ENCODE measurements at regions not wholly inside any gene's neighbourhood (a gene's known extent, or its start where the extent isn't known, plus 50 kb on each side); places are given as distances from the start of the nearest gene placed in this dataset.

DNA sequence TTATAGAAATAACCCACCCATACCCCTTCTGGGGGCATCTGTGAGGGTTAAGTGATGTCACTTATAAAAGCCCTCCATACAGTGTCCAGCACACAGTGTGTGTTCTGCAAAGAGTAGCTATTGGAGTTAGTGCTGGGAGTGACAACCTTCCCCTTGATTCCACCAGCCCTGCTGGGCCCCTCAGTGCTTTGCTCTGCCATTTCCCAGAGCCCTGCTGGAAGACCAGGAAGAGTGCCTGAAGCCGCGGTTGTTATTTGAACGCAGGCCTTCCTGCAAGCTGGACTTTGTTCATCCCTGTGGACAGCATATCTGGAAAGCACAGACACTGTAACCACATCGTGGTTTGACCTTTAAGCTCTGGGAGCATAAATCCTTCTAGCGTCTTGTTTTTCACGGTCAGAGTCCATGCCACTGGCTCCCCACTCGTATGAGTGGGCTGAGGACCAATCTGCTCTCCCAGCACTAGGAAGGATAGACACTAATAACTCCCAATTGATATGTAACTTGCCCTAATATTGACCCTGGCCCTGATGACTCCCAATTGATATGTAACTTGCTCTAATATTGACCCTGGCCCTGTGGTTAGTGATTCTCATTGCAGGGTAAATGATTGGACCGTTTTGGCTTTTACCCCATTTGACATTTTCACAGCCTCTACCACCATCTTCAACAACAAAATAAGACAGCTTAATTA lies 297.1 kb upstream of the MAF start:
- no peak overlapping the region for H3K27ac ChIP-seq
- TF ChIP-seq, protein P1, sequence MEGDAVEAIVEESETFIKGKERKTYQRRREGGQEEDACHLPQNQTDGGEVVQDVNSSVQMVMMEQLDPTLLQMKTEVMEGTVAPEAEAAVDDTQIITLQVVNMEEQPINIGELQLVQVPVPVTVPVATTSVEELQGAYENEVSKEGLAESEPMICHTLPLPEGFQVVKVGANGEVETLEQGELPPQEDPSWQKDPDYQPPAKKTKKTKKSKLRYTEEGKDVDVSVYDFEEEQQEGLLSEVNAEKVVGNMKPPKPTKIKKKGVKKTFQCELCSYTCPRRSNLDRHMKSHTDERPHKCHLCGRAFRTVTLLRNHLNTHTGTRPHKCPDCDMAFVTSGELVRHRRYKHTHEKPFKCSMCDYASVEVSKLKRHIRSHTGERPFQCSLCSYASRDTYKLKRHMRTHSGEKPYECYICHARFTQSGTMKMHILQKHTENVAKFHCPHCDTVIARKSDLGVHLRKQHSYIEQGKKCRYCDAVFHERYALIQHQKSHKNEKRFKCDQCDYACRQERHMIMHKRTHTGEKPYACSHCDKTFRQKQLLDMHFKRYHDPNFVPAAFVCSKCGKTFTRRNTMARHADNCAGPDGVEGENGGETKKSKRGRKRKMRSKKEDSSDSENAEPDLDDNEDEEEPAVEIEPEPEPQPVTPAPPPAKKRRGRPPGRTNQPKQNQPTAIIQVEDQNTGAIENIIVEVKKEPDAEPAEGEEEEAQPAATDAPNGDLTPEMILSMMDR (conservative IDR thresholded peaks at IDR 0.05), result no peak
- TF ChIP-seq ZFX (IDR thresholded peaks at IDR 0.05), result no peak

DNA sequence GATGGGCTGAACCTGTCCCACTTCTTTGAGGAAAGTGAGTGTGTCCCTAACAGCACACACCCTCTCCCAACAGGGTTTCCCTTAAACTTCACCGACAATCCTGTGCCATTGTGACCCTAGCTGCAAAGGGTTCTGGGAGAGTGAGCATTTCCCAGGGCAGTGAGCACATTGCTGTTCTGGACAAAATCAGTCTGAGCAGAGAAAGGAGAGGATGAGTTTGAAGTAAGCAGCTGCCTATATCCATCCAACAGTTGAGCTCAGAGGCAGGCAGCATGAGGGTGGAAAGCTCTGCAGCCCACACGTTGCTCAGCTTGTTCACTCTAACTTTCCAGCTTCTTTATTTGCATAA lies 296.5 kb upstream of the MAF start:
- H3K27ac ChIP-seq, result no peak overlapping the region
- TF ChIP-seq, protein P1 (conservative IDR thresholded peaks at IDR 0.05), result no peak
- TF ChIP-seq ZFX (IDR thresholded peaks at IDR 0.05), result no peak

DNA sequence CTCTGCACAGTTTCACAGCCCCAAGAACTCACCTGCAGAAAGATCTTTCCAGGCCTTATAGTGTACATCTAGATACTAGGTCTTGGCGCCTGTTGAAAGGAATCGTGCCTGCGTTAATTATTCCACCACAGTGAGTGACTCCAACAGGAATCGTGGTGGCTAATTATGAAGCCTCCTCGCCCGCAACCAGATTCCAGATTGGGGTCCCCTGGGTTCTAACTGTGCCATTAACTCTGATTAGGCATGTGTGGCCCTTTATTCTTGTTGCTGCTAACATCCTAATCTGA lies 295.3 kb upstream of the MAF start:
- TF ChIP-seq, protein P1 (conservative IDR thresholded peaks at IDR 0.05), result no peak
- no peak for TF ChIP-seq ZFX (IDR thresholded peaks at IDR 0.05)
- H3K27ac ChIP-seq, result no peak overlapping the region

DNA sequence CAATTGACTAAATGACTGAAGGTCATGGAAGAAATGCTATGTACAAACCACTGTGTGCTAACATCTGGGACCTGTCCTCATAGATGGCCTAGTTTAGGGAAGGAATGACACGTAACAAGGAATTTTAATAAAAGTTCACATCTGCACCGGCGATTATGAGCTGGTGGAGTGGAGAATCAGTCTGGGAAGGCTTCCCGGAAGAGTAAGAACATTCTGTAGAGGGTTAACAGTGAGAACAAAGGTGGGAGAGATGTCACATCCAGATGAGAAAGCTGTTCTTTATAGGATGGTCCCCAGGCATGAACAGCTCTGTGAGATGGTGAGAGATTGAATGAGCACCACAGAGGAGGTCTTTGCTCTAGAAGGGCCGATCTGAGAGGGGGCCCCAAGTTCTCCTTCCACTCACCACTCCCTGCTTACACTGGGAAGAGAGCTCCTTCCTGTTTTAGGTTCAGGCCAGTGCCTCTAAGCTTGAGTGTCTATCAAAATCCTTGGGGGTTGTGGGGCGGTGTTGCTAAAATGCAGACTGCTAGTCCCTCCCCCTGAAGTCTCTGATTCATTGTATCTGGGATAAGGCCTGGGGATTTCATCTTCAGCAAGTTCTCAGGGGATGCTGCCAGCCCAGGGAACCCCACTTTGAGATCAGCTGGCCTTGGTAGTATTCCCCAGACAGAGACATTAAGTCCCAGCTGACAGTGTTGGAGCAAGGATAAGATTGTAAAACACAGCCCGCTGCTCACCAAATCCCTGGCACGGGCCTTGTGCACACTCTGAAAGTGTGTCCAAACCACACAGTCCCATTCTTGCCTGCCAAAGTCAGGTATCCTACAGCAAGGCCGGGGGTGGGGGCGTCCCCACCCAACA lies 294.7 kb upstream of the MAF start:
- H3K27ac ChIP-seq, result no peak overlapping the region
- TF ChIP-seq, protein P1 (conservative IDR thresholded peaks at IDR 0.05), result no peak
- TF ChIP-seq ZFX (IDR thresholded peaks at IDR 0.05), result no peak

DNA sequence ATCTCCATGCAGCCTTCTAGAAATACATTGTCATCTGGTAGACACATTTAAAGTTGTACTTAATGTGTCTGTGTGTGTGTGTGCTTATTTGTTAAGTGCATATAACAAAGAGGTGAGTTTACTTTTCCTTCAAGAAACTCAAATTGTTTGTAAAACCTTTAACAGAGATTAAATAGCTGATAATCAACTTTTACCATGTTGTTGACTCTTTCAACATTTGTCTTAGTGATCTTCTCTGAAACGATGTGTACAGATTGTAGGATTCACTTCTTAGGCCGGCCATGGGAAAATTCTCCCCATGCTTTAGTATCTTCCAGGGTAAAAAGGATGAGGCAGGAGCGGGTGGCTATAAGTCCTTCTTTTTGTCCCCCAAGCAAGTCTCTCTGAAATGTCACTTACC lies 292.9 kb upstream of the MAF start:
- H3K27ac ChIP-seq, result peak overlapping the region; percentile 56; the same call in 1 of the 2 replicates
- no peak for TF ChIP-seq ZFX (IDR thresholded peaks at IDR 0.05)
- TF ChIP-seq, protein P1 (conservative IDR thresholded peaks at IDR 0.05), result no peak

DNA sequence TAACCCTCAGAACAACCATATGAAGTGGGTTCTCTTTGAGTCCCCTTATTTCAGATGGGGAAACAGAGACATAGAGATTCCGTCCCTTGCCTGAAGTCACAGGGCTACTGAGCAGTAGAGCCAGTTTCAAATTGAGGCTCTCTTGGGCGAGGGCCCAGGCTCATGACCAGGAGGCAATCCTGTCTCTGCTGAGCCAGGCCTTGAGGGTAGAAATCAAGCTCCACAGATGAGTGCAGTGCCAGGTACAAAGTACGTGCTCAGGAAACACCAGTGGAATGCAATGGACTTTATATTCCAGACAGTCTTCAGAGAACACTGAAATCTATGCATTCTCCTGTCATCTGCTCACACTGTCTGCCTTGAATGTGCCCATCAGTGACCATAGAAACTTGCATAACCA lies 291.7 kb upstream of the MAF start:
- TF ChIP-seq, protein P1 (conservative IDR thresholded peaks at IDR 0.05), result no peak
- no peak for TF ChIP-seq ZFX (IDR thresholded peaks at IDR 0.05)
- H3K27ac ChIP-seq, result peak overlapping the region; percentile 56

DNA sequence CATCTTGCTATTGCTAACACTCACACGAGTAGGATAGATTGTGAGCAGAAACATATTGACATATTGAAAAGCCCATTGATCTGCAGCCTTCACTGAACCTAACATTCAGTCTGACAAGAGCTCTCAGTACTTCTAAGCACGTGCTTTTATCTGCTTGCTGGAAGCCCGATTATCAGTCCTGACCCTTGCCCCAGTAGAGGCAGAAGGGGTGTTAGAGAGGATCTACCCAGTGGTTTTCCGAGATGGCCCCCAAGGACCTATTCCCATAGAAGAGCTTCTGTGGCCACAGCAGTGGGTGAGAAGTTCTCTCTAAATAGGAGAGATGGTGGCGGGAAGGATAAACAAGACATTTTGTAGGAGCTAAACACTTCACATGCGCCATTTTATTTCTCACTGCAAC lies 290.9 kb upstream of the MAF start:
- no peak overlapping the region for H3K27ac ChIP-seq
- no peak for TF ChIP-seq ZFX (IDR thresholded peaks at IDR 0.05)
- TF ChIP-seq, protein P1 (conservative IDR thresholded peaks at IDR 0.05), result no peak

Data from C4-2B (cell line).